ENCODE measurements at regions not wholly inside any gene's neighbourhood (a gene's known extent, or its start where the extent isn't known, plus 50 kb on each side); places are given as distances from the start of the nearest gene placed in this dataset.

- TF ChIP-seq POLR2A (IDR thresholded peaks at IDR 0.05), result no peak
- TF ChIP-seq CTCF (IDR thresholded peaks at IDR 0.05), result peak; percentile 47 to 77 (median 51)
Observed at GRCh38 chr10:94076325-94076841, 82.7 kb downstream of the PLCE1 start.

Measured in testis (tissue), 2 donors.